AG04450 (cell line): ENCODE measurements at regions not wholly inside any gene's neighbourhood (a gene's known extent, or its start where the extent isn't known, plus 50 kb on each side); places are given as distances from the start of the nearest gene placed in this dataset.
"Not testable (repeated sequence)": the region's sequence is repeated elsewhere in the genome, so short reads cannot be mapped to it uniquely, and the experiment has no call there.

Experiments used
- CTCF ChIA-PET: fragments of 300-600, 350-600 bp; formaldehyde crosslinking; extraction: SDS; loops from one replicate; lab custom pipeline; 2022; ENCODE audit warnings: antibody characterized with exemption, inconsistent platforms; lab: Charles Lee
- POLR2A ChIA-PET: fragments of 350-600 bp; formaldehyde crosslinking; extraction: SDS; loops from one replicate; lab custom pipeline; 2021; ENCODE audit warnings: antibody characterized with exemption, inconsistent platforms; lab: Yijun Ruan, JAX
- DNase-seq: peaks from one replicate; pipeline ENCODE4 v3.0.0-alpha.2; 2011; ENCODE audit warnings: low read depth, low spot score
- H3K27ac ChIP-seq: one replicate; pipeline ENCODE4 v1.5.1; 2012; ENCODE audit warnings: low read depth, low read length, control low read depth
- H3K27me3 ChIP-seq: one replicate; pipeline ENCODE4 v1.6.0; 2012; ENCODE audit warnings: low read length; ENCODE audit not compliant: control insufficient read depth, insufficient read depth
- H3K4me3 ChIP-seq: 2 replicates; pipeline ENCODE4 v1.5.1; 2011; ENCODE audit warnings: mild to moderate bottlenecking, low read depth, low read length, control low read depth
- H3K9me3 ChIP-seq: 2 replicates; pipeline ENCODE4 v1.5.1; 2012; ENCODE audit warnings: low read length; ENCODE audit not compliant: control insufficient read depth, insufficient read depth
- CTCF ChIP-seq: IDR thresholded peaks from 2 replicates; pipeline ENCODE4 v1.5.1; 2011; ENCODE audit warnings: low read depth, low read length, control low read depth, inconsistent platforms

GRCh38 chr12:112686373-112686772 lies 105.2 kb upstream of the RPH3A start:
- no peak overlapping the region for H3K4me3 ChIP-seq
- TF ChIP-seq CTCF: no peak
- POLR2A ChIA-PET: no interaction called here
- H3K27ac ChIP-seq: no peak overlapping the region
- CTCF ChIA-PET: no interaction called here
- DNase-seq: no peak
- H3K9me3 ChIP-seq: no peaks in the 10 kb centered on the region
- H3K27me3 ChIP-seq: no peaks in the 10 kb centered on the region

- no peak for TF ChIP-seq CTCF
- POLR2A ChIA-PET: no interaction called here
- H3K4me3 ChIP-seq: no peak overlapping the region
- no peak for DNase-seq
- CTCF ChIA-PET: no interaction called here
- no peak overlapping the region for H3K27ac ChIP-seq
- no peaks in the 10 kb centered on the region for H3K27me3 ChIP-seq
- no peaks in the 10 kb centered on the region for H3K9me3 ChIP-seq
Observed at GRCh38 chr12:112694065-112694464, 97.5 kb upstream of the RPH3A start.

GRCh38 chr12:112697441-112697840 lies 94.1 kb upstream of the RPH3A start:
- DNase-seq, H3K27ac ChIP-seq, H3K9me3 ChIP-seq, POLR2A ChIA-PET, H3K4me3 ChIP-seq, CTCF ChIA-PET, H3K27me3 ChIP-seq: not testable (repeated sequence)

GRCh38 chr12:112705037-112705632 lies 86.4 kb upstream of the RPH3A start:
- CTCF ChIA-PET: no interaction called here

GRCh38 chr12:112710414-112710813 lies 81.1 kb upstream of the RPH3A start:
- Histone ChIP-seq H3K27ac (no peak overlapping the region), H3K27me3 (no peaks in the 10 kb centered on the region), H3K4me3 (no peak overlapping the region), H3K9me3 (no peaks in the 10 kb centered on the region)
- no peak for TF ChIP-seq CTCF
- ChIA-PET POLR2A (no interaction called here), CTCF (no interaction called here)
- DNase-seq: no peak

More at GRCh38 chr12:112705037-112705632, 86.4 kb upstream of the RPH3A start:
- Histone ChIP-seq H3K9me3 (no peaks in the 10 kb centered on the region), H3K27ac (no peak overlapping the region), H3K27me3 (no peaks in the 10 kb centered on the region), H3K4me3 (no peak overlapping the region)
- POLR2A ChIA-PET: no interaction called here
- DNase-seq: no peak
- TF ChIP-seq CTCF: no peak
